Endothelial cell of umbilical vein (primary cell): ENCODE measurements at regions not wholly inside any gene's neighbourhood (a gene's known extent, or its start where the extent isn't known, plus 50 kb on each side); places are given as distances from the start of the nearest gene placed in this dataset.

Experiments
- BruUV-seq: library from RNA; stranded (reverse); fragments of 400-500 nt; replicated peaks from 2 replicates; lab custom pipeline; 2021; lab: Mats Ljungman, UMichigan
- CTCF ChIA-PET: fragments of 300-600, 350-600 bp; sonication (Branson Sonifier 250); formaldehyde crosslinking; loops from one replicate; lab custom pipeline; 2021; ENCODE audit warnings: antibody characterized with exemption, inconsistent platforms; lab: Charles Lee
- POLR2A ChIA-PET: fragments of 300-600, 350-600 bp; sonication (Branson Sonifier 250); formaldehyde crosslinking; loops from one replicate; lab custom pipeline; 2021; ENCODE audit warnings: antibody characterized with exemption, inconsistent platforms; lab: Charles Lee
- DNase-seq: peaks from one replicate; pipeline ENCODE4 v3.0.0-alpha.2; 2011; ENCODE audit warnings: low read depth, low spot score
- FAIRE-seq: peaks from 2 replicates; lab custom pipeline; 2011; peaks lifted over from hg19 to GRCh38; lab: Jason Lieb, UNC
- H2AFZ ChIP-seq: 2 replicates; pipeline ENCODE4 v1.6.0; 2012; ENCODE audit warnings: low read depth, low read length, control low read depth, inconsistent platforms
- H3K27ac ChIP-seq: 2 replicates; pipeline ENCODE4 v1.5.1; 2011; ENCODE audit warnings: low read depth, mild to moderate bottlenecking, control low read depth, low read length, moderate library complexity; ENCODE audit not compliant: insufficient read depth
- H3K27me3 ChIP-seq, 2 experiments: 2 replicates each; pipeline versions ENCODE4 v1.6.0 to v1.6.1; 2011; ENCODE audit warnings: low read length in 2 of 2, mixed read lengths in 1 of 2; ENCODE audit not compliant: control insufficient read depth in 2 of 2, insufficient read depth in 2 of 2
- H3K36me3 ChIP-seq, 2 experiments: 2 replicates in 1 of 2; 3 replicates in 1 of 2; pipeline ENCODE4 v1.5.1; 2011; ENCODE audit warnings: low read length in 2 of 2, mild to moderate bottlenecking in 1 of 2, moderate library complexity in 1 of 2; ENCODE audit not compliant: control insufficient read depth in 2 of 2, insufficient read depth in 2 of 2; ENCODE audit errors: extremely low read depth in 1 of 2
- H3K4me1 ChIP-seq: 3 replicates; pipeline ENCODE4 v1.5.1; 2011; ENCODE audit warnings: mild to moderate bottlenecking, low read length; ENCODE audit not compliant: control insufficient read depth, insufficient read depth; ENCODE audit errors: extremely low read depth
- H3K4me2 ChIP-seq: 2 replicates; pipeline ENCODE4 v1.6.1; 2011; ENCODE audit warnings: low read length, control low read depth, mixed read lengths; ENCODE audit not compliant: insufficient read depth
- H3K4me3 ChIP-seq, 3 experiments: fragments of 200-600 bp in 1 of 3; sonication (generic), shearing (Covaris generic) in 1 of 3; replicated peaks in 1 of 3; 2 replicates each; pipeline ENCODE4 v1.5.1; 2011 to 2016; ENCODE audit warnings: control low read depth in 3 of 3, low read length in 3 of 3, mild to moderate bottlenecking in 2 of 3, inconsistent platforms in 1 of 3, low read depth in 1 of 3, moderate library complexity in 1 of 3; ENCODE audit not compliant: insufficient read depth in 1 of 3
- H3K79me2 ChIP-seq: 2 replicates; pipeline ENCODE4 v1.6.0; 2012; ENCODE audit warnings: low read length, inconsistent platforms; ENCODE audit not compliant: control insufficient read depth, insufficient read depth
- H3K9ac ChIP-seq: replicated peaks from 2 replicates; pipeline ENCODE3; 2011; ENCODE audit warnings: low read length, control low read depth; ENCODE audit not compliant: insufficient read depth; ENCODE audit errors: extremely low read depth
- H3K9me1 ChIP-seq: replicated peaks from 3 replicates; pipeline ENCODE4 v1.6.0; 2011; ENCODE audit warnings: mild to moderate bottlenecking, low read length; ENCODE audit not compliant: control insufficient read depth, insufficient read depth; ENCODE audit errors: extremely low read depth
- H3K9me3 ChIP-seq: replicated peaks from 2 replicates; pipeline ENCODE4 v1.5.1; 2012; ENCODE audit warnings: low read length, inconsistent platforms; ENCODE audit not compliant: control insufficient read depth, insufficient read depth
- H4K20me1 ChIP-seq: replicated peaks from 2 replicates; pipeline ENCODE3; 2011; ENCODE audit warnings: mild to moderate bottlenecking, low read length; ENCODE audit not compliant: control insufficient read depth, insufficient read depth; ENCODE audit errors: extremely low read depth
- CTCF ChIP-seq, 2 donors: IDR thresholded peaks; 1 replicate in 1 of 2; 2 replicates in 1 of 2; pipeline ENCODE4 v1.5.1; 2011; ENCODE audit warnings: low read length in 2 of 2, mild to moderate bottlenecking in 2 of 2, moderate library complexity in 2 of 2, control low read depth in 1 of 2, inconsistent platforms in 1 of 2, low read depth in 1 of 2; ENCODE audit not compliant: insufficient read depth in 1 of 2; ENCODE audit errors: extremely low read depth in 1 of 2
- EZH2 ChIP-seq: IDR thresholded peaks from 2 replicates; pipeline ENCODE4 v1.6.1; 2012; ENCODE audit warnings: borderline replicate concordance, low read depth, mild to moderate bottlenecking, moderate library complexity, low read length, inconsistent platforms; ENCODE audit not compliant: severe bottlenecking
- FOS ChIP-seq: IDR thresholded peaks from 2 replicates; pipeline ENCODE4 v1.6.1; 2011; ENCODE audit warnings: mild to moderate bottlenecking, low read length, moderate library complexity, borderline replicate concordance; ENCODE audit not compliant: insufficient read depth
- GATA2 ChIP-seq: IDR thresholded peaks from 2 replicates; pipeline ENCODE4 v1.7.0; 2011; ENCODE audit warnings: low read depth, mild to moderate bottlenecking, moderate library complexity, mixed read lengths, low read length; ENCODE audit not compliant: insufficient read length, insufficient read depth
- JUN ChIP-seq: IDR thresholded peaks from 2 replicates; pipeline ENCODE4 v1.6.1; 2011; ENCODE audit warnings: borderline replicate concordance, low read depth; ENCODE audit not compliant: insufficient read length, insufficient read depth
- MYC ChIP-seq: IDR thresholded peaks from one replicate; pipeline ENCODE4 v1.6.1; 2011; ENCODE audit warnings: mild to moderate bottlenecking, low read depth, low read length
- POLR2A ChIP-seq: IDR thresholded peaks from 2 replicates; pipeline ENCODE4 v1.6.1; 2012; ENCODE audit warnings: low read depth, mild to moderate bottlenecking, control low read depth, low read length
- POLR2AphosphoS5 ChIP-seq: IDR thresholded peaks from 2 replicates; pipeline ENCODE4 v1.6.1; 2012; ENCODE audit warnings: low read depth, mild to moderate bottlenecking, control low read depth, low read length, moderate library complexity; ENCODE audit not compliant: insufficient read depth
- dilution Hi-C: fragments of 300-500 bp; cut with MboI; formaldehyde crosslinking; loops from one replicate; pipeline ENCODE4 v1.15.0; 2019; ENCODE audit warnings: low sequenced_read_pairs; ENCODE audit not compliant: extremely low pct_ligation_motif_present
- intact Hi-C: fragments of 100-400 bp; cut with micrococcal nuclease; formaldehyde crosslinking; loops from one replicate; pipeline ENCODE4 v1.10.0; 2022
- TF ChIP-seq, protein P1 (sequence below): IDR thresholded peaks from 2 replicates; pipeline ENCODE4 v1.6.1; 2011; ENCODE audit not compliant: insufficient read depth, insufficient read length

DNA sequence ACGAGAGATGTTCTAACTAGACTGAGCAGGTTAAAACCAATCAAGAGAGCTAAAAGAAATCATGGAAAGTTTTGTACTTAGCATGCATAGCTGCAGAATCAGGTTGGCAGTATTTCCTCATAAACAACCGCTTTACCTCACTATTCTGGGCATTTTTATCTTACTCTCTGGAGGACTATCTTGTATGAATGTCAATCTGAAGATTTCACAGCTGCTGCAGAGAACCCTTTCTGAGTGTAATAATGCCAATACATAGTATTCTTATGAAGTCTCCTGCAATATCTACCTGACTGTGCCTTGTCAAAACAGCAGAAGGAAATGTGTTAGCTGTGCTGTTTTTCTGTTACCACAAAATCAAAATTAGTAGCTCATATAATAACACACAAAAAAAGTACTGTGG lies 705.9 kb upstream of the FSHR start:
- BruUV-seq: no TSS peak
- Histone ChIP-seq H3K36me3 (no peaks in the 10 kb centered on the region), H3K4me3 (no peak overlapping the region), H2AFZ (no peak overlapping the region), H3K9me1 (no peaks in the 10 kb centered on the region), H3K4me2 (no peak overlapping the region), H4K20me1 (no peaks in the 10 kb centered on the region), H3K9me3 (no peaks in the 10 kb centered on the region), H3K79me2 (no peaks in the 10 kb centered on the region), H3K9ac (no peak overlapping the region), H3K27me3 (no peaks in the 10 kb centered on the region), H3K4me1 (no peaks in the 10 kb centered on the region), H3K27ac (no peak overlapping the region)
- TF ChIP-seq EZH2 (no peak), GATA2 (no peak), CTCF (IDR thresholded peaks at IDR 0.05; ENCODE audit: extremely low read depth in 1 of 2, insufficient read depth in 1 of 2, low read depth in 1 of 2, low read length in 2 of 2) (no peak), POLR2A (no peak), POLR2AphosphoS5 (no peak), MYC (no peak), FOS (no peak), JUN (no peak)
- TF ChIP-seq, protein P1, sequence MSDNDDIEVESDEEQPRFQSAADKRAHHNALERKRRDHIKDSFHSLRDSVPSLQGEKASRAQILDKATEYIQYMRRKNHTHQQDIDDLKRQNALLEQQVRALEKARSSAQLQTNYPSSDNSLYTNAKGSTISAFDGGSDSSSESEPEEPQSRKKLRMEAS: no peak
- CTCF ChIA-PET: no interaction called here
- dilution Hi-C loops (no loop called here), intact Hi-C loops (no loop called here)
- DNase-seq (no peak), FAIRE-seq (no peak)
- POLR2A ChIA-PET: no interaction called here
